ENCODE measurements at regions not wholly inside any gene's neighbourhood (a gene's known extent, or its start where the extent isn't known, plus 50 kb on each side); places are given as distances from the start of the nearest gene placed in this dataset.

DNA sequence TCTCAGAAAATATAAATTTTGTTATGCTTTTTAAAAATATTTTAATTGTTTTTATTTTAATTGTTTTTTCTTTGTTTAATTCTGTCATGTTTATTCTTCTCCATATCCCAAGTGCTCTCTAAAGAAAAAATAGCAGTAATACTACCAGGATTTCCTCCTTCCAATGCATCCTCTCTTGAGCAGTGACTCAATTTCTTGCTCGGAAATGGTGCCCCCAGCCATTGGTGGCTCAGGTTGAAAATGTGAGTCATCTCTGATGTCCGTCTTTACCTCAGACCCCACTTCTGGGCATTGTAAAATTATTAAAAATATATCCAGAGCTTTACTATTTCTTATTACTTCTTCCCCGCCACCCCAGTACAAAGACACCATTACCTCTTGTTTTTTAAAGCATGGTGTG lies 898.5 kb downstream of the METTL15 start:
- TF ChIP-seq CTCF (conservative IDR thresholded peaks at IDR 0.05; ENCODE audit: low read depth, low read length) (no peak), EZH2phosphoT487 (IDR thresholded peaks at IDR 0.05; ENCODE audit: borderline replicate concordance, low read length) (no peak)
